ENCODE measurements at regions not wholly inside any gene's neighbourhood (a gene's known extent, or its start where the extent isn't known, plus 50 kb on each side); places are given as distances from the start of the nearest gene placed in this dataset.

DNA sequence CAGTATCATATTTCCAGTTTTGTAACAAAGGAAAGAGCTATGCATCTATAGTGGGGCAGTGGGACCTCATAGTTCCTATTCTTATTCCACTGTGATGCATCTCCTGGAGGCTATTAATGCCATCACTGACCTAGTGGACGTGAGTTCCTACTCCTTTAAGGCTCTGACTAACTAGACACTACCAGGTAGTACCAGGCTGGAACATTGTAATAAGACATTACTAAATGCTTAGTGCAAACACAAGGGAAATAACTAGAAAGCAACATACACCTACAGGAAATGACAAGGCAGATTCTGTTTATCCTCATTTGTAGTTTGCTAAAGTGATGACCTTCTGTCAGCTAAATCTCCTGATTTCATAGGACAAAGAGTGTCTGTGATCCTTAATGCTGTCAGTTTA lies 192.5 kb downstream of the POSTN start:
- DNase-seq, result no peak

DNA sequence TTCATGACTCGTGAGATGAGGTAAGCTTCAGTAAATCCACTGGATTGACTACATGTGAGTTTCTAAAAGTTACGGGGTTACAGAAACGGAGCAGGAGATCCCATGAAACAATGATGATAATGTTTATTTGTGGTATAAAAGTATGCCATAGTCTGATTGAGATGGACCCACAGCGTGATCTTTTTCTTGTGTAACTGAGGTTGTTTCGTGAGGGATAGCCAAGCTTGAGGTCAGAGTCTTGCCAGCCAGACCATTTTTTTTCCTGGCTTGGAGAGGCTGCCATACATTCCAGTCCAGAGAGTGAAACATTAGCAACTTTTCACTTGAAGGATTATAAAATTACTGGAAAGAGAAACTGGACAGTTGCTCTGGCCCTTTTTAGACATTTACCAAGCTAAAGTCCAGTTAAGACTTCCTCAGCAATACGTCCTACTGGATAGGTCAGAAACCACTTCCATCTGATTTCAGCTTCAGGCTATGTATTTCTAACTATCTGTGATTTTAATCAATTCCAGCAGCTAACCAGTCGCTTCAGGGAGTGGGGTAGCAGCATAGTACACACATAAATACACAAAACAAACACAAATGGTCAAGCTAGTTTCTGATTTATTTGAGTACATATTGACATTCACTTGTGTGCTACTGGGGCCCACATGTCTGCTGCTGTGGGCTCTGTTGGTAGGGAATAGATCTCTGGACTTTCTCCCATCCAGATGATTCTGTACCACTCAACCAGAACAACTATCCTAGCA lies 194.6 kb downstream of the POSTN start:
- DNase-seq, result no peak

DNA sequence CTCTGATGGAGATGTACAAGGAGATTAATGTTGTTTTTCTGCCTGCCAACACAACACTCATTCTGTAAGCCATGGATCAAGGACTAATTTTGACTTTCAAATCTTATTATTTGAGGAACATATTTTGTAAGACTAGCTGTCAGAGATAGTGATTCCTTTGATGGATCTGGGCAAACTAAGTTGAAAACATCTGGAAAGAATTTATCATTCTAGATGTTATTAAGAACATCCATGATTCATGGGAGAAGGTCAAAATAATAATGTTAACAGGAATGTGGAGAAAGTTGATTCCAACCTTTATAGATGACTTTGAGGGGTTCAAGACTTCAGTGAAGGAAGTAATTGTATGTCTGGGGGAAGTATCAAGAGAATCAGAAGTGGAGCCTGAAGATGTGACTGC lies 196.8 kb downstream of the POSTN start:
- DNase-seq, result no peak

DNA sequence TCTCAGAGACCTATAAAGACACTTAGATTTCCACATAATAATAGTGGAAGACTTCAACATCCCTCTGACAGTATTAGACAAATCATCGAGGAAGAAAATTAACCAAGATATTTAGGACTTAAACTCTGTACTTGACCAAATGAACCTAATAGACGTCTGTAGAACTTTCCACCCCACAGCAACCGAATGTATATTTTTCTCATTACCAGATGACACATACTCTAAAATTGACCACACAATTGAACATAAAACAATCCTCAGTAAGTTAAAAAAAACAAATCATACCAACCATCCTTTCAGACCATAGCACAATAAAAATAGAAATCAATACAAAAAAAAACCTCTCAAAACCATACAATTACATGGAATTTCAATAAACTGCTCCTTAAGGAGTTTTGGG lies 201.0 kb downstream of the POSTN start:
- DNase-seq, result no peak

DNA sequence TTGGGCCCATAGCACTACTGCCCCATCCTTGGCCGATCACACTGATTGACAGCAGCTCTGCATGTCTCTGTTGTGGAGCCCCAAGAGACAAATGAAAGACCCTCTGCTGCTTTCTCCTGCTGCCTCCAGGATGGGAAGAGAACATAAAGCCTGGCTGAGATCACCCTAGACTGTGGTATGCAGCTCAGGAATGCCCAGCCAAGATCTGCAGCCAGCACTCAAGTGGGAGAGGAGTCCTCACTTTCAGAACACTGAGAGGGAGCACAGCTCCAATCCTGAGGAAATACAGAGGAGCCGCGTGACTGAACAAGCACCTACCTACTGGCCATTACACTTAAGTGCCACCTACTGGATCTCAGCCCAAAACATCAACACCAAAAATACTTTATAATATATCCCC lies 203.0 kb downstream of the POSTN start:
- no peak for DNase-seq

DNA sequence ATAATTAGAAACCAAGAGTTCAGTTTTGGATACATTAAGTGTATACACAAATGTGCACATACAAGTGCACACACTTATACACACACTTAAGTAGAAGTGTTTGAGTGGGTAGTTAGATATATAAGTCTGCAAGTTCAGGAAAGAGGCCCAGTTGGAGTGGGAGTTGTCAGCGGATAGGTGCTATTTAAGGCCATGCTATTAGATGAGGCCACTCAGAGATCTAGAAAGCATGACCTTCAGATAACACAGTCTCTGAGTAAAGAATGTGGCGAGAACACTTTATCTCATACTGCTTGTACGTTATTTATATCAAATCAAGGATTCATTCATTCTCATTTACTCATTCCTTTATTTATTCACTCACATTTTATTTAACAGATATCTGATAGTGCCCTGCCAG lies 206.2 kb downstream of the POSTN start:
- DNase-seq, result no peak

DNA sequence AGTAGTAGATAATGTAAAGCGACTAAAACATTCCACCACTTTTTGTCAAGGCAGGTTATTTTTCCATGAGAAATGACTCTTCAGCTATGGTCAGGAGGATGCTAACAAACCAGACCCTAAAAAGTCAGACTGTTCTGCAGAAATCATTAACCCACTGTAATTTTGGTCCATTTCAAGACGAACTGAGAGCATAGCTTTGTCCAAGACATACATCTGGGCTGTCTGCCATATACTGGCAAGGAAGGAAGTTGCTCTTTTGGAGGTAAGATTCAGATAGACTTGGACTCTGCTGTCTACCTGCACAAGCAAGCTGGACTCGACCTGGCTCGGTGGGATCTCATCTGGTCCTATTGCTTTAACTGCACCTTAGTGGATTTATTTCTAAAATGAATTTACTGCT lies 207.8 kb downstream of the POSTN start:
- no peak for DNase-seq

DNA sequence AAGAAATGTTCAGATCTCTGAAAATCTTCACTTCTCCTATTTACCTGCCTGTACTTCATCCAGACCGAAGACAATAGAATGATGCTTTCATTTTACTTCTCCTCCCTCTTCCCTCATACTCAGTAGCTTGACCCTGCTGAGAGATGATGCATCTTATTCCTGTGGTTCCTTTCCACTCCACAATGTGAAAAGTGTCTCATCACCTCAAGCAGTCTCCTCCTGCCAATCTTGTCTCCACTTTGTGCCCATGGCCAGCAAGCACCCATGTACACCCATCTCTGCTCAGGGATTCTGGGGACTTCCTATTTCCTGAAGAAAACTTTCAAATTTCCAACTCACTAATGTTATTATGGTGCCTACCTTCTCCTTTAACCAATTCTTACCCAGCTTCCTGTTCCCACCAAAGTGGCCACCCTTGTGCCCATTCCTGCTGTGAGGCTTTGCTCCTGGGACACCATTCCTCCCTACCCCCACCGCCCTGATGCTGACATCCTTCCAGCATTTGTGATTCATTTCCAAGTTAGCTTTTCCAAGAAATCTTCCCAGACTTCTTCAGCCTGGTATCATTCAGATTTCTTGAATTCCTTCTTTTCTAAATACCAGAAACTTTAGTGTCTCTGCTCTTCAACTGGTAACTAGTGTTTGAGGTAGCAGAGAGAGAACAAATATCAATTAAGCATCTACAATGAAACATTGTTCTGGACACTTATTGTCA lies 212.5 kb downstream of the POSTN start:
- no peak for DNase-seq

DNA sequence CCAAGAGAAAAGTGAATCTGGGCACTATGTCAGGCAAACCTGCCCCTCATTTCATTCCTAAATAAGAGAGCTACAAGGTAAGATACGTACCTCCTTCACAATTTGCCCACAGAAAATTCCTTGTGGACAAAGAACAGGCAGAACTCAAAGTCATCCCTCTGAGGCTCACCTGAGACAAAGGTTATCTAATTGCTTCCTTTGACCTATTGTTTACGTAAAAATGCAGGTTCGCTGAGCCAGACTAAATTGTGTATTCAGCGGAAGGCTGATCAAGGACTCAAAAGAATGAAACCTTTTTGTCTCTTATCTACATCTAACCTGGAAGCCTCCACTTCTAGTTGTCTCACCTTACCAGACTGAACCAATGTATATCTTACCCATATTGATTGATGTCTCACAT lies 213.3 kb downstream of the POSTN start:
- DNase-seq, result no peak

DNA sequence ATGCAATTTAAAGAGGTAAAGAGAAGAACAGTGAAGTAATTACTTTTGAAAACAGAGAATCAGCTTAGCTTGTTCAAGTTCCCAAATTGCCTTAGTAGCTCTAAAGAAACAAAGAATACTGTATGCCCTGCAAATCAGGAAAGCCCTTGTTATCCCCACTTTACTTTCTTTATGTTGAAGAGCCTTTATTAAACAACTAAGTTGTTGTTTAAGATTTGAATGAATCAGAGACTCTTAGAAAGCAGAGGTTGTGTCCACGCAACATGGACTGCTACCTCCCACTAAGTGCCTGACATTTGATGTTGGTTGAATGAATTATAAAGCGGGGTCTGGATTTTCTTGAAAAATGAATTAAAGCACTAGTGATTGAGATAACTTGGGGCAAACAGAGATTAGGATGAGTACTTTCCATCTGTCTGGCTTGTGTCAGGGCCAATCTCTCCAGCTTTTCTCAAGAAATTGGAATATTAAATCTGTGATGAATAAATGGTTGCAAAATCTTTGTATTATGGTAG lies 214.7 kb downstream of the POSTN start:
- no peak for DNase-seq

DNA sequence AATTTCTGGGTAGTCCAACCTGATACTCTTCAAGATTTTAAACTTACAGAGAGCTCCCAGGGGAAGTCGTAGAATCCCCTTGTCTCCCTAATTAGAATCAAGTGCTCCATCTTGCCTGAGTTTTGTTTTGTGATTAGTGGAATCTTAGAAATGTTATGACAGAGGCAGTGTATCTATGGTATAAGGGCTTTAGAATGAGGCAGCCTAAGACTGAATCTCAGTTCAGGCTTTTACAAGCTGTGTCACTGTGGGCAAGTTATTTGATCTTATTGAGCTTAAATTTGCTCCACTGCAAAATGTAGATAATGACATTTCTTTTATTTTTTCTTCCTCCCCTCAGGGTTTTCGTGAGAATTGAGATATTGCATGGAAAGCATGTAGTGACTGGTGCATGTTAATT lies 215.5 kb downstream of the POSTN start:
- DNase-seq, result no peak

DNA sequence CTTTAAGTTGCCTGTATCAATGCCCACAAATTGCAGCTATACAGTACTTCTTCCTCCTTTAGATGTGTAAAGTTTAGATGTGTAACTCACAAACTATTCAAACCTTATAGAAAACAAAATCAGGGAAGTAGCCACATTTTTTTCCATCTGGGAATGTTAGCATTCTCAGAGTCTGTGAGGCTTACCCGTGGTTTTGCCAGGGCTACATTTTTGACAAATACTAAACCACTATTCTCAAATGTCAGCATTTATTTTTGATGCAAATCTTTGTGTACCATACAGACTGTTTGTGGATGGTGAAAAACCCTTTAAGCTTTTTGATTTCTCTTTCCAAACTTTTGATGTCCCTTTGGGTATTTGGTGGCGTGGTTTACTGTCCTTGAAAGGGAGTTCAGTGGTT lies 216.4 kb downstream of the POSTN start:
- DNase-seq, result no peak

DNA sequence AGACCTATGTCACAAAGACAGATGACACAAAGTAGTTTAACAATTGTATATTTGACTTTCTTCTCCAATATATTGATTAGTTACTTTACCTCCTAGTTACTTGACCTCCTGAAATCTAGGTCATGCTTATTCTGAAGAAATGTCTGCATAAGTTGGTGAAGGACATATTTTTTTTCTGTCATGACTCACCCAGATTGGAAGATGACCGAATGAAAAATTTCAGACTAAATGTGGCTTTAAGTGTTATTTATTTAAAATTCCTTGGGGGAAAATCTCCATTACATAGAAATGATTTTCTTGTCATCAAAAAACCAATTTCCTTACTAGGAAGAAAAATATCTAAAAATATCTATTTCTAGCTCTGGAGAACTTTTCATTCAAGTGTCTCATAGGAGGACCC lies 217.1 kb downstream of the POSTN start:
- DNase-seq, result no peak

DNA sequence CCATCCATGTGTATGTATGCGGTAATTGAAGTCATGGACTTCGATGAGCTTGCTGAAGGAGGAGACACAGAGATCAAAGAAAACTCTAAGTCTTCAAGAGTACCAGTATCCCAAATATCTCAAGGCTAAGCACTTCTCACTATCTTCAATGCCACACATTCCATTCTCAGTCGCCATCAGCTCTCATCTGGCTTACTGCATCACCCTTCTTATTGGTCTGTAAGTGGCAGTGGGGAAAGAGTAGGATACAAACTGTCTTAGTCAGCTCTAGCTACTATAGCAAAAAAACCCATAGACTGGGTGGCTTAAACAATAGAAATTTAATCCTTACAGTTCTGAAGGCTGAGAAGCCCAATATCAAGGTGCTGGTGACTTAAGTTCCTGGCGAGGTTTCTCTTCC lies 218.7 kb downstream of the POSTN start:
- DNase-seq, result no peak

DNA sequence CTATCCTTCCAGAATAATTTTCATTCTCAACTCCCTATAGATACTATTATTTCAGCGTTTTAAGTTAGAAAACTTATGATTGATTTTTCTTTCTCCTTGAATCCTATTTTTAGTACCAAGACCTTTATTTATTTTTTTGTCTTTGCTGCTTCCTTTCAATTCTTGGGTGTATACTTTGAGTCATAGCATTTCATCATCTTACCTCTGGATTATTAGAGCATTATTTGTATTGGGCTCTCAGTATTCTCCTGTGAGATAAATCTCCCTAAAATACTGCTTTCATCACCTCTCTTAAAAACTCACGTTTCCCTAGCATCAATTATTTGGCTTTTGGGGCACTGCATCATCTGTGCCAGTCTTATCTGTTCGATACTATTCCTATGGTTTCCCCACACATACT lies 222.8 kb downstream of the POSTN start:
- DNase-seq, result no peak

DNA sequence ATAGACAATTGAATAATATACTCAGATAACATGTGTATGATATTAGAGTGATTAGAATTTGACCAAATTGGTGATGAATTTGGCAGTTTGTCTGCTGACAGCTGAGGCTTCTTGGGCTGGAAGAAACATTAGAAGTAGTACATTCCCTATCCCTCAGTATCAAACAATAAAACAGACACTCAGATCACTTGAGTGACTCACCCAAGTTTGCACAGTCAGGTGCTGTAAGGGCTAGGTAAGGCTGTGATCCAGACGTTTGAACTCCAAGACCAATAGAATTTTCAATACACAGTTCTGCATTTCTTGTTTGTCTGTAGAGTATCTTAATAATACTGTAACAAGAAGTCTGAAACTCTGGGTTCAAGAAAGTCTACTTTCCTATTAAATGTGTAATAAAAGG lies 223.5 kb downstream of the POSTN start:
- no peak for DNase-seq

DNA sequence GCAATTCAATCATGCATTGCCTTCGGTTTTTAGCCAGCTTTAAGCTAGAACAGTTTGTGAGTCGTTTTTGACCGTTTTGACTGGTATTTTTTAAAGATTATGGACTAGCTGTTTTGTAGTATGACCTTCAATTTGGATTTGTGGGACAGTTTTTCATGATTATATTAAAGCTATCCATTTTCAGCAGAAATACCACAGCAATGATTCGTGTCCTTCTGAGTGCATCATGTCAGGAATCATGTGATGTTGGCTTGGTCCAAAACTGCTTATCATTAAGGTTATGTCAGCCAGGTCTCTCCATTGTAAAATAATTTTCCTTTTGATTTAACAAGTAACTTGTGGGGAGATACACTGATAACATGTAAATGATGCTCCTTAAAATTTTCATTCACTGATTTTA lies 229.0 kb downstream of the POSTN start:
- no peak for DNase-seq

DNA sequence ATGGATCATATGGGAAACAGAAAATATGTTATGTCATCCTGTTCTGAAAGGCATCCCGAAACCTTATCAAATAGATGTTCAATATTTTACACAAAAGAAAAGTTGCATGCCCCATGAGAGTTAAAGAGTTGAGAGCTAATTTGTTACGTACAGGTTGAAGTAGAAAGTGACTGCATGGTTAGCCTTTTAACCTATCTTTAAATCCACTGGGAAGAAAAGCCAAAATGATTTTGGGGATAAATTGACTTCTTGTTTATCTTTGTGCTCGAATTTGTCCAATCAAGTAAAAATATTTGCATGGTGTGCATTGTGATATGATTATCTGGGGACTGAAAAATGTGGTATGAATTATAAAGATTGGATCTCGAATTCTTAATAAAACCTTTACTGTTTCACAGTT lies 230.1 kb downstream of the POSTN start:
- DNase-seq, result no peak

DNA sequence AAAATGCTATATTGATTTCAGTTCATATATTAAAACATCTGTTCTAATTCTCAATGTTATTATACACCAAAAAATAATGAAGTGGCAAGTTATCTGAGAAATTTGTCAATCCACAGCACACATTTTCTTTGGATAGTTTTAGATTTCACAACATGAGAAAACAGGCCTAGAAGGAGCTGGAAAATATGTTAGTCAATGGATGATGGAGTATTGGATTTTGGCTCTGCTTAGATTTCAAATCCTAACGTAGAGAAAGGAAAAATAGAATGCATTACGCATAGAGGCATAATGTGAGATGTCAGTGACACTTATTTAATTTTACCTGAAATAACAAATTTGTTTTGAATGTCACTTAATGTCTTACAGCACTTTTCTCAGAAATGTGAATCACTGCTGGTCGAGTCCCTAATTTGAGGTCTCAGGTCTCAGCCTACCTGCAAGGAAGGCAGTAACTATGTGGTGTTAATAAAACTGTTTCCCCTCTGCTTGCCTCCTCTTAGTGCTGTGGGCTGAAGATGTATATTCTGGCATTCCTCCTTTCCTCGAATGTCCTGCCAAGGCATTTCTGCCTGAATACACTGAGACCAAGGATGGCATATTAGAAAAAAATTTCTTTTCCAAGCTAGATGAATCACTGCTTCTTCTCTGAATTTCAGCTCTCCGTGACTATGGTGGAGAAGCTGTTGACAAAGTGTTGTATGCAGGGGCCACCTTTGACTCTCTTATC lies 232.4 kb downstream of the POSTN start:
- no peak for DNase-seq

DNA sequence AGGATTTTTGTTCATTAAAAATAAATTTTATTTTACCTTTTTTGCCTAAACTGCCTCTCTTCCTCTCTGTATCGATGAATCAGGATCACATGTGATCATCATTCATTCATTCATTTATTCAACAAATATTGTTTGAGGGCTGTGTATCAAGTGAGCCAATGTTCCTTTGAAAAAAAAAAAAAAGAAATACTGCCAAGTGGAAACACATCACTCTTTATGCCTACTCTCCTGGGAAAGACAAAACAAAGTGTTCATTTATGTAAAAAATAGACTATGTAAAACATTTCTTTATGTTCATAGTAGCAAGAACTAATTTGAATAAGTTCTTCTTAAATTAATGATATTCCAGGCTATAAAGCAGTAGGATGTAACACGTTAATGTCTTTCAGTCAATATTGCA lies 233.1 kb downstream of the POSTN start:
- no peak for DNase-seq

DNA sequence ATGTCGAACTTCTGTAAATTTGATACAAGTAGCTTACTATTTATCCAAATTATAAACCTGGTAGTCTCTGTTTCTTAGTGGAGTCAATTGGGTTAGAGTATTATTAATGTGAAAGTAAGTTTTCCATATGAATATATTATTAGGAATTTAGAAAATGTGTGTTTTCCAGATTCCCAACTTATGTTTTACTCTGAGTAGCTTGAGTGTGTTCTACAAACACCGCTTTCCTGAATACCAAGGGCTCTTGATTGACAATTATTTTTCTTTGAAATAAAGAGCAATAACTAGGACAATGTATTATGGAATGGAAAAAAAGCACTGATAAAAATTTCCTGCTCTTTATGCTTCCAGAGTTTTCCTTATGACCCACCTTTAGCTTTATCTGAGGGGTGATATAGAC lies 233.6 kb downstream of the POSTN start:
- no peak for DNase-seq

DNA sequence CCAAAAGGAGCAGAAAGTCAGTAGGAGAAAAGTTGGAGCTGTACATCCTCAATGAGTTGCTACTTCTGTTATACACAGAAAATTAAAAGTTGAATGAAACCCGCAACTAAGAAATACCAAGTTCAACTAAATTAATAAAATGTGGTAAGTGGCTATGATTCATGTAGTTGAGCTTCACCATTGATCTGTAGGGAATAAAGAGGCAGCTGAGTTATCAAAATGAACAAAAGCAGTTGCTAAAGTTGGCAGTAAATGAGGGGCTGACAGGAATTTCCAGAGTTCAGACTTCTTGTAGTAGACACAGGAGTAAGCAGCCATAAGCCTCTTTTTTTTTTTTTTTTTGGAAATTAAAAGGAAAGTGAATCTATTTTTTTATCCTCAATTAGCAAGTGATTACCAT lies 234.6 kb downstream of the POSTN start:
- no peak for DNase-seq

DNA sequence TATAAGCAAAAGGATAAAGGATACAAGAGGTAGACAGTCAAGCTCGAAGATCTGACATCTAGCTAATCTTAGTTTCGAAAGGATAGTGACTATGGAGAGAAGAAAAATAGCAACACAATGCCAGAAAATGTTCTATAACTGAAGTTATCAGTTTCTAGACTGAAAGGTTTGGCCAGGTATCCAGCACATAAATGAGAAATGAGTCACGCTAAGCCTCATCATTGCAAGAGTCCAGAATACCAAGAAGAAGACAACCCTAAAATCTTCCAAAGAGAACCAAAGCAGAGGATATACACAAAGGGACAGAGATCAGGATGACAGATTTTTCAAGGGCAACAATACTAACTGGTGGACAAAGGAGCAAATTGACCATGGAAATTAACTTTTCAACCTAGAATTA lies 237.0 kb downstream of the POSTN start:
- DNase-seq, result no peak

DNA sequence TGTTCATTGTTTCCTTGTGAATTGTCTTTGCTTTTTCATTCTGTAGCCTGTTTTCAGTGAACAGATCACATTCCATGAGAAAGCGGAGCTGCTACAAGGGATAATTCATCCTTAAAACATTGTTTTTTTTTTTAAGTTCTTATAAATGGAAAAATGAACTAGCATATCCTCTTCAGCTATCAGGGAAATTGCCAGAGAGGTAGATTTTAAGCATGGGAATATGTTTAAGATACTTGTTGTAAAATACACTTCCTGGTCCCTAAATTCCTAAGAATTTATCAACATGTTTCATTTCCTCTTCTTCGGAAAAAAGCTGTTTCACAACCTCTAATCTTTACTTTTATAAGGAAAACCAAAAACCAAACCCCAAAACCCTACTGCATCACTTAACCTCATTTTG lies 238.0 kb downstream of the POSTN start:
- no peak for DNase-seq

Data from C1 segment of cervical spinal cord (tissue), 14 donors.